ENCODE measurements at regions not wholly inside any gene's neighbourhood (a gene's known extent, or its start where the extent isn't known, plus 50 kb on each side); places are given as distances from the start of the nearest gene placed in this dataset.

DNA sequence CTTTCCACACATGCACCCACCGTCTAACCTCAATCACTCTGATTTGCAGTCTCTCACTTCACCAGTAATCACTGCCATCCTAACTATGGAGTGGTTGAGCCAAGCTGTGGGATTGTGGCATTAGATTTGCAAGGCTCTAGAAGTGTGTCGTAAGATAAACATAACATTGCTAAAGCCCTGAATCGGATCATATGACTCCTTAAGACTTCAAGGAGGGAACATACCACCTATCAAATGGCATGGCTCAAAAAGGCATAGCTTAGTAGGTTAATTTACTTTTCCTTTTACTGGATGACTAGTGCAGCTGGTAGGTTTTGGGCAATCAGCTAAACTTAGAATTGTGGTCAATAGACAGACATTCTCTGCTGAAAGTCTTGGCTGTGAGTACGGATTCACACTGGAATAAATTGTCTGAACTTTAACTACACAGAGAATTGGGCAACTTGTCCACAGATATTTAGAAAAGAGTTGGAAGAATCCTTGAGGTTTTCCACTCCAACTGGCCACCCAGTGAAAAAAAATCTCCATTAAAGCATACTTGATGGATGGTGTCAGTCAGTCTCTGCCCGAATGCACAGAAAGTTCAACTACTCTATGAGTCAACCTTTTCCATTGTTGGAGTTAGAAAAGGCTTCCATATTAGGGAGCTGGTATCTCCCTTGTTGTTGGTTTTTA, 476.7 kb upstream of the CBLB start:
- no peaks in the 10 kb centered on the region for H3K36me3 ChIP-seq
- H3K27ac ChIP-seq, result peak overlapping the region; percentile 7 to 38 (median 24)
- 64 to 73% methylated on average over 5 of the region's 5 CpGs for WGBS, 2 donors (ENCODE audit: low coverage in 1 of 2)
- in situ Hi-C loops (cut with MboI; ENCODE audit: low pct_ligation_motif_present in 1 of 4, low pct_unique_long_range_greater_than_20kb in 1 of 4, low sequenced_read_pairs in 3 of 4) (no loop called here), intact Hi-C loops (cut with DNase I; ENCODE audit: low total_unique reads) (no loop called here)
- H3K4me3 ChIP-seq, result no peak overlapping the region
- no peaks in the 10 kb centered on the region for H3K27me3 ChIP-seq
- peaks cover 0 to 6% (median 0%) of the 10 kb centered on the region in 4 donors for H3K4me1 ChIP-seq
- H3K9me3 ChIP-seq, result no peaks in the 10 kb centered on the region
- DNase-seq, result no peak
- TF ChIP-seq EP300 (IDR thresholded peaks at IDR 0.05; ENCODE audit: low read depth) (no peak), POLR2AphosphoS5 (IDR thresholded peaks at IDR 0.05) (peak in 1 of 3 donors; percentile 29)

DNA sequence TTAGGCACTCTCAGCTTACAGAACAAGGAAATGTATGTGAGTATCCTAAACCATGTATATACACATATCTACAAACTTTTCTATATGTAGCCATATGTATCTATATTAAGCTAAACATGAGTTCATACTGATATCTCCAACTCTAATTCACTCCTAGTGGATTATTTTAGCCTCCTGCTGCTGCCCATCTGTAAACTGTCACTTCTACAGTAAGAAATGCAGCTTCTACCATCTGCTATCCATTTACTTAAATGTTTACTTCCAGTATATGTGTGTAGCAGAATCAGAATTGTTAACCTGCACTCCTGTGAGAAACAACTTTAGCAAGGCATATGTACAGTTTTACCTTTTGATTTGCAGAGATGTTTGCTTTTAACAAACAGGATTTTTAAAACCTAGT, 478.5 kb upstream of the CBLB start:
- no peaks in the 10 kb centered on the region for H3K9me3 ChIP-seq
- H3K27ac ChIP-seq, result no peak overlapping the region
- no peaks in the 10 kb centered on the region for H3K27me3 ChIP-seq
- H3K4me3 ChIP-seq, result no peak overlapping the region
- TF ChIP-seq POLR2A (IDR thresholded peaks at IDR 0.05) (no peak), POLR2AphosphoS5 (IDR thresholded peaks at IDR 0.05) (no peak), EP300 (IDR thresholded peaks at IDR 0.05; ENCODE audit: low read depth) (no peak)
- TF ChIP-seq, protein P1, sequence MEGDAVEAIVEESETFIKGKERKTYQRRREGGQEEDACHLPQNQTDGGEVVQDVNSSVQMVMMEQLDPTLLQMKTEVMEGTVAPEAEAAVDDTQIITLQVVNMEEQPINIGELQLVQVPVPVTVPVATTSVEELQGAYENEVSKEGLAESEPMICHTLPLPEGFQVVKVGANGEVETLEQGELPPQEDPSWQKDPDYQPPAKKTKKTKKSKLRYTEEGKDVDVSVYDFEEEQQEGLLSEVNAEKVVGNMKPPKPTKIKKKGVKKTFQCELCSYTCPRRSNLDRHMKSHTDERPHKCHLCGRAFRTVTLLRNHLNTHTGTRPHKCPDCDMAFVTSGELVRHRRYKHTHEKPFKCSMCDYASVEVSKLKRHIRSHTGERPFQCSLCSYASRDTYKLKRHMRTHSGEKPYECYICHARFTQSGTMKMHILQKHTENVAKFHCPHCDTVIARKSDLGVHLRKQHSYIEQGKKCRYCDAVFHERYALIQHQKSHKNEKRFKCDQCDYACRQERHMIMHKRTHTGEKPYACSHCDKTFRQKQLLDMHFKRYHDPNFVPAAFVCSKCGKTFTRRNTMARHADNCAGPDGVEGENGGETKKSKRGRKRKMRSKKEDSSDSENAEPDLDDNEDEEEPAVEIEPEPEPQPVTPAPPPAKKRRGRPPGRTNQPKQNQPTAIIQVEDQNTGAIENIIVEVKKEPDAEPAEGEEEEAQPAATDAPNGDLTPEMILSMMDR (IDR thresholded peaks at IDR 0.05), result no peak
- intact Hi-C loops (cut with DNase I; ENCODE audit: low total_unique reads) (no loop called here), in situ Hi-C loops (cut with MboI; ENCODE audit: low pct_ligation_motif_present in 1 of 4, low pct_unique_long_range_greater_than_20kb in 1 of 4, low sequenced_read_pairs in 3 of 4) (no loop called here)
- H3K36me3 ChIP-seq, result no peaks in the 10 kb centered on the region
- no peaks in the 10 kb centered on the region for H3K4me1 ChIP-seq
- DNase-seq, result no peak

DNA sequence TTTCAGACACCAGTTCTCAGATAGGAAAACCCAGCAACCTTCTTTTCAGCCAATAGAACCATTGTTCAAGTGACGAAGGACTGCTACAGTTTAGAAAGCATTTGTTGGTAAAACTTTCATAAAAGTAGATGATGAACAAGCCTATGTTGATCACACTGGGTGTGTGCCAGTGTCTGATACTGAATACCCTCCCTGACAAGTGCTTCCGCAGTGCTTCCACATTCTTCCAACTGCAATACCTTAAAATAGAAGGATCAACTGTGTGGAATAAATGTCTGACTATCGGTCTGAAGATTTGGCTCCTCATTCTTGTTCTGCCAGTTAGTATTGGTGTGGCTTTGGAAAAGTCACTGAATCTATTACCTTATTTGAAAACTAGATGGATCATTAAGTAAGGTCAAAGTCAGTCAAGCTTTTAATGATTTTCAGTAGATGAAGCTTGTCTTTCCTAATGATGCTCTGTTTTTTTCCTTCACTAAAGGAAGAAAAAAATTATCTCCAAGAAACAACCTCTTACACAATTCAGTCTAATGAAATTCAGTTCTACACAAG, 479.4 kb upstream of the CBLB start:
- no peak for TF ChIP-seq POLR2AphosphoS5 (IDR thresholded peaks at IDR 0.05)
- TF ChIP-seq, protein P1 (IDR thresholded peaks at IDR 0.05), result no peak
- TF ChIP-seq POLR2A (IDR thresholded peaks at IDR 0.05), result no peak
- no peak for TF ChIP-seq EP300 (IDR thresholded peaks at IDR 0.05; ENCODE audit: low read depth)
- 83 to 89% methylated on average over 2 to 3 of the region's 3 CpGs for WGBS, 2 donors (ENCODE audit: low coverage in 1 of 2)
- no peak overlapping the region for H3K4me3 ChIP-seq
- no peaks in the 10 kb centered on the region for H3K4me1 ChIP-seq
- no peaks in the 10 kb centered on the region for H3K36me3 ChIP-seq
- no peaks in the 10 kb centered on the region for H3K9me3 ChIP-seq
- H3K27ac ChIP-seq, result no peak overlapping the region
- no peaks in the 10 kb centered on the region for H3K27me3 ChIP-seq
- intact Hi-C loops (cut with DNase I; ENCODE audit: low total_unique reads), result no loop called here
- DNase-seq, result no peak
- in situ Hi-C loops (cut with MboI; ENCODE audit: low pct_ligation_motif_present in 1 of 4, low pct_unique_long_range_greater_than_20kb in 1 of 4, low sequenced_read_pairs in 3 of 4), result no loop called here

DNA sequence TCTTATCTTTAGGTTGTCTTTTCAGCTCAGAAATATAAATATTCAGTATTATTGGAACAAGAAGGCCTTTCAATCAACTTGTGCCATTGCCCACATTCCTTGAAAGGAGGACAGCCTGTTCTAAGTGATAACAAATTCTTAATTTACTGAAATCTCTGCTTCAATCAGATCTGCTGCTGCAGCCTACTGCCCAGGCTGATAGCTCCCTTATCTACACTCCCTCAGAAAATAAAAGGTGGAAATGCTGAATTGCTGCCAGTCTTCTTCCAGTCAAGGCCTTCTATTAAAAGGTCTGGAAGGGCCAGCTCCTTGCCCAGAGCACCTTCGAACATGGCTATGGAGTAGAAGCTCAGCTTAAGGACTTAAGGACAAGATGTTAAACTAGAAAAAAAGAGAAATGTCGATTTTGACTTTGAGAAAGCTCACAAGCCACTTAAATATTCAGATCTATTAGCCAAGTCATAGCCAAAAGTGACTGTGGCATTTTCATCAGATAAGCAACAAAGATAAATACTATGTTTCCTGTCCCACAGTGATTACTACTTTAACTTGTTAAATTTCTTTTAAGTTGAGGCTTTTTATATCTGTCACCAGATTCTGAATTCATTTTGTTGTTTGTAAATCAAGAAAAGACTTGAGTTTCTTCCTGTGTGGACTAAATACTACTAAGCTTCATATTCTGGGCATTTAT, 480.5 kb upstream of the CBLB start:
- H3K27me3 ChIP-seq, result no peaks in the 10 kb centered on the region
- H3K36me3 ChIP-seq, result no peaks in the 10 kb centered on the region
- intact Hi-C loops (cut with DNase I; ENCODE audit: low total_unique reads) (no loop called here), in situ Hi-C loops (cut with MboI; ENCODE audit: low pct_ligation_motif_present in 1 of 4, low pct_unique_long_range_greater_than_20kb in 1 of 4, low sequenced_read_pairs in 3 of 4) (no loop called here)
- DNase-seq, result no peak
- H3K9me3 ChIP-seq, result no peaks in the 10 kb centered on the region
- TF ChIP-seq POLR2AphosphoS5 (IDR thresholded peaks at IDR 0.05), result no peak
- no peak for TF ChIP-seq POLR2A (IDR thresholded peaks at IDR 0.05)
- no peak for TF ChIP-seq EP300 (IDR thresholded peaks at IDR 0.05; ENCODE audit: low read depth)
- TF ChIP-seq, protein P1 (IDR thresholded peaks at IDR 0.05), result no peak
- no peak overlapping the region for H3K4me3 ChIP-seq
- 55 to 72% methylated on average over 2 of the region's 2 CpGs for WGBS, 2 donors (ENCODE audit: low coverage in 1 of 2)
- H3K27ac ChIP-seq, result no peak overlapping the region
- H3K4me1 ChIP-seq, result no peaks in the 10 kb centered on the region

All from transverse colon (tissue), 4 donors.